ENCODE measurements at regions not wholly inside any gene's neighbourhood (a gene's known extent, or its start where the extent isn't known, plus 50 kb on each side); places are given as distances from the start of the nearest gene placed in this dataset.

GRCh38 chr9:105984714-105985113 is 290.4 kb downstream of the TMEM38B start:
- H3K27me3 ChIP-seq = no peaks in the 10 kb centered on the region
- no peak overlapping the region for H3K27ac ChIP-seq
- no peak for ATAC-seq
- WGBS, 2 donors = 53 to 55% methylated on average over 2 of the region's 2 CpGs
- intact Hi-C loops (cut with DNase I) = no loop called here
- no peak for TF ChIP-seq CTCF (IDR thresholded peaks at IDR 0.05)
- no peak for TF ChIP-seq POLR2A (IDR thresholded peaks at IDR 0.05)
- H3K4me1 ChIP-seq = no peaks in the 10 kb centered on the region
- no peaks in the 10 kb centered on the region for H3K36me3 ChIP-seq (replicated peaks in 1 of 2; ENCODE audit: insufficient read depth in 1 of 2, low read depth in 2 of 2)
- H3K4me3 ChIP-seq = no peak overlapping the region
- DNase-seq = no peak
- H3K9me3 ChIP-seq = no peaks in the 10 kb centered on the region

GRCh38 chr9:105993116-105993854 is 298.9 kb downstream of the TMEM38B start:
- H3K9me3 ChIP-seq = no peaks in the 10 kb centered on the region
- no peaks in the 10 kb centered on the region for H3K27me3 ChIP-seq
- H3K4me1 ChIP-seq = no peaks in the 10 kb centered on the region
- H3K36me3 ChIP-seq (replicated peaks in 1 of 2; ENCODE audit: insufficient read depth in 1 of 2, low read depth in 2 of 2) = no peaks in the 10 kb centered on the region
- intact Hi-C loops (cut with DNase I) = no loop called here
- 39 to 45% methylated on average over 9 of the region's 9 CpGs for WGBS, 2 donors
- no peak overlapping the region for H3K4me3 ChIP-seq
- H3K27ac ChIP-seq = no peak overlapping the region
- no peak for TF ChIP-seq CTCF (IDR thresholded peaks at IDR 0.05)
- TF ChIP-seq POLR2A (IDR thresholded peaks at IDR 0.05) = no peak
- DNase-seq (no peak), ATAC-seq (no peak)

GRCh38 chr9:105993921-105994715 is 299.8 kb downstream of the TMEM38B start:
- H3K4me1 ChIP-seq = no peaks in the 10 kb centered on the region
- 57 to 63% methylated on average over 8 of the region's 8 CpGs for WGBS, 2 donors
- DNase-seq (no peak), ATAC-seq (no peak)
- no peak overlapping the region for H3K27ac ChIP-seq
- H3K9me3 ChIP-seq = no peaks in the 10 kb centered on the region
- no peak overlapping the region for H3K4me3 ChIP-seq
- intact Hi-C loops (cut with DNase I) = no loop called here
- no peak for TF ChIP-seq CTCF (IDR thresholded peaks at IDR 0.05)
- no peak for TF ChIP-seq POLR2A (IDR thresholded peaks at IDR 0.05)
- H3K36me3 ChIP-seq (replicated peaks in 1 of 2; ENCODE audit: insufficient read depth in 1 of 2, low read depth in 2 of 2) = no peaks in the 10 kb centered on the region
- no peaks in the 10 kb centered on the region for H3K27me3 ChIP-seq

GRCh38 chr9:105994970-105995369 is 300.6 kb downstream of the TMEM38B start:
- Histone ChIP-seq H3K9me3 (no peaks in the 10 kb centered on the region), H3K4me1 (no peaks in the 10 kb centered on the region), H3K4me3 (no peak overlapping the region), H3K27ac (no peak overlapping the region), H3K27me3 (no peaks in the 10 kb centered on the region), H3K36me3 (replicated peaks in 1 of 2; ENCODE audit: insufficient read depth in 1 of 2, low read depth in 2 of 2) (no peaks in the 10 kb centered on the region)
- 69 to 87% methylated on average over 1 to 2 of the region's 2 CpGs for WGBS, 2 donors
- DNase-seq (no peak), ATAC-seq (no peak)
- no peak for TF ChIP-seq POLR2A (IDR thresholded peaks at IDR 0.05)
- no peak for TF ChIP-seq CTCF (IDR thresholded peaks at IDR 0.05)
- intact Hi-C loops (cut with DNase I) = no loop called here
